Cardiac septum (tissue), 1 donor: ENCODE measurements at regions not wholly inside any gene's neighbourhood (a gene's known extent, or its start where the extent isn't known, plus 50 kb on each side); places are given as distances from the start of the nearest gene placed in this dataset.
"Not testable (repeated sequence)": the region's sequence is repeated elsewhere in the genome, so short reads cannot be mapped to it uniquely, and the experiment has no call there.

Experiments used
- DNase-seq: peaks from one replicate; pipeline ENCODE4 v3.0.0-alpha.2; 2020; ENCODE audit warnings: low spot score
- intact Hi-C: fragments of 100-400 bp; cut with DNase I; formaldehyde crosslinking; loops from one replicate; pipeline ENCODE4 v1.14.0; 2022
- donor health status: DM: no; HTN: no; CAD: no.

DNA sequence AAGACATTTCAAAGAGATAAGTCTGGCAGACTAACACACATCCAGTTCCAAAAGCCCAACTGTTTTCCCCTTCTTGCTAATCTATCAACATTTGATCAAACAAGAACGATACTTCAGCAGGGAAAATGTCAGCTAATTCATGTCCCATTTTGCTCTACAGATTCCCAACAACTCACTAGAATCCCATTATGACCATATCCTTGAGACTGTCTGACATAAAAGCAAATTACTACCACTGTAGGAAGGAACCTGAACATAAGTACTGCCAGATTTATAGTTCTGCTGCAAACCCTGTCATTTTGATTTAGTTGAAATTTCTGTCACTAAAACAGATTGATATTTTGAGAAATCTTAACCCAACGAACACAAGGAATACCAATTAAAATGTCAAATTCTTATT is 193.0 kb upstream of the REG3G start:
- no peak for DNase-seq
- intact Hi-C loops, result no loop called here

DNA sequence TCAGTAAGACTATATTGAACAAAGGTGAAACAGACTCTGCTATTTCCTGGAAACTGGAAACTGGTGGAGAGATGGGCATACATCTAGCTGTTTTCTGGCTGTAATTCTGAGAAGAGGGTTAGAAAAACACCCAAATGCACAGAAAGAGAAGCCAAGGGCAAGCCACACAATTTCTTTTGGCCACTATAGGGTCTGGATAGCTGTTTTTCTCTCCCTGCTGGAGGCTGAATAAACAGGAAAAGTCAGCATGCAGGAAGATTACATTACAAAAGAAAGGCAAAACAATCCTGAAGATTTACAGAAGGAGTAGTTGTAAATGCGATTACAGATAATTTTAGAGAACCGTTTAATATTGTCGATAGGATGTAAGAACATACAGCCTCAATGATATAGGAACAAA is 186.2 kb upstream of the REG3G start:
- intact Hi-C loops, result no loop called here
- DNase-seq, result no peak

DNA sequence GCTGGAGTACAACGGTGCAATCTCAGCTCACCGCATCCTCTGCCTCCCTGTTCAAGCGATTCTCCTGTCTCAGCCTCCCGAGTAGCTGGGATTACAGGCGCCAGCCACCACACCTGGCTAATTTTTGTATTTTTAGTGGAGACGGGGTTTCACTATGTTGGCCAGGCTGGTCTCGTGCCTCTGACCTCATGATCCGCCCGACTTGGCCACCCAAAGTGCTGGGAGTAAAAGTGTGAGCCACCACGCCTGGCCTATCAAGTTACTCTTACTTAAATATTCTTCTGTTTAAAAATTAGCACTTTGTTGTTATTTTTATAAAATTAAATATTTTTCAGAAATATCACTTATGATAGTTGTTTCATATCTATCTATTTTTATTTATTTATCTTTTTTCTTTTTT is 185.2 kb upstream of the REG3G start:
- DNase-seq, intact Hi-C loops: not testable (repeated sequence)

DNA sequence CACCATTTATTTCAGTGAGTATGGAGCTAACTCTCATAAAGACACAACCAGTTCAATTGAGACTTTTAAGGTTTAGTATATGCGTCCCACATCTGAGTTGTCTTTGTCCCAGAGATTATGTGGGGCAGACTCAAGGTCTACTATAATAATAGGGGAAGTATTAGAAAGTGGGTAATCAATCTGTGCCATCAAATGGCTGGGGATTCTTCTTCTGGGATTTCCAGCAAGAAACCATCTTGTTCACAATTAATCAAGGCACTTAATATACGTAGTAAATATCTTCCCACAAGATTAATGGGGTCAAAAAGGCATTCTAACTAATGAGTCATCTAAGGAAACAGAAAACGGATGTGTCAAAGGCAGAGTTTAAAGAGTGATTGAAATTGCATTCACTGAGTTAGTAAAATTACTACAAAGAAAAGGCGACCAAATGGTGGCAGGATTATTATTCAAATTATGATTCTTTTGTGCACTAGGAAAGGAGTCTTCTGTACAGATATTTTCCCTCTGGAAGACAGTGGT is 179.8 kb upstream of the REG3G start:
- intact Hi-C loops, result no loop called here
- DNase-seq, result no peak

DNA sequence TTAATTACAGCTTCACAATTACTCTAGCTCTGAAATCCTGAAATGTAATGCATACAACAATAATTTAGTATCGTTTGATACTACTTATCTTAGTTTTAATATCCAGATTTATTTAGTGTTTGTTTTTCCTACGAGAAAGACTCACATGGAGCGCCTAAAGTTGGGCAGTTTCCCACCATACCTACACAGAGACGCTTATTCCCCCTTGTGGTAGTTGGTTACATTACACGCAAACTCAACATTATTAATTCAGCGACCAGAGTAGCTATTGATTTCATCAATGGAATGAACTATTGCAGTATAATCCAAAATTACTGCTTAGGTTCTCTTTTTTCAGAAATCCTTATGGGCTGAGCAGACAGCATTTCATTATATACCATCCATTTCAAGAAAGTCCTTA is 164.0 kb upstream of the REG3G start:
- intact Hi-C loops, result no loop called here
- no peak for DNase-seq

DNA sequence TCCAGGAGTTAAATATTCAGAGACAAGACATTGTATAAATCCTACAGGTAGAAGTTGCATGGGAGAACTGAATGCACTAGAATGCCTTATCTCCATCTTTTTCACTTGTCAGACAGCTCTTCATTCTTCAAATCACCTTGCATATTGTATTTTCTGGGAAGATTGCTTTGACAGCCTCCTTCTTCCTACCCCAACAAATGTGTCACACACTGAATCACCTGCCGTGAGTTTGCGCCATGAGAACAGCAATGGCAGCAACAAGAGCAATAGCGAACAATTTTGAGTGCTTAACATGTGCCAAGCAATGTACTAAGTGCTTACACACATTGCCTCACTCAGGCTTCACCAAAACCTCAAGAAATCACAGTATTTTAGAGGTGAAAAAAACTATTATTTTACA is 161.3 kb upstream of the REG3G start:
- intact Hi-C loops, result no loop called here
- DNase-seq, result no peak

DNA sequence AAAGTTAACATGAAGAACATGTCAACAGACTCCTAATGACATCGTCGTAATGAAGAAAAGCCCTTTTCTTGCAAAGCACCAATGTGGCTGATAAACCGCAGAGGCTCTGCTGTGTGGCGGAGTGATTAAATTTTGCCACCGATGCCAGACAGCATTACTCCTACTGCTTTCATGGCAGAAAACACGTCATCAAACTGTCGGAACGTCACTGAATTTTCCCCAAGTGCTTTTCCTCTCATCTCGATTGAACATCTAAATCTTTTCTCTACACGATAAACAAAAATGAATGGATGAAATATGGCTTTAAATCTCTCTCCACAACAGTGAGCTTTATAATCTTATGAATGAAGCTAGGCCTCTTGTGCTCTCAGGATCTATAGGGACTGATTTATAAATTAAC is 159.8 kb upstream of the REG3G start:
- DNase-seq, result no peak
- intact Hi-C loops, result no loop called here

DNA sequence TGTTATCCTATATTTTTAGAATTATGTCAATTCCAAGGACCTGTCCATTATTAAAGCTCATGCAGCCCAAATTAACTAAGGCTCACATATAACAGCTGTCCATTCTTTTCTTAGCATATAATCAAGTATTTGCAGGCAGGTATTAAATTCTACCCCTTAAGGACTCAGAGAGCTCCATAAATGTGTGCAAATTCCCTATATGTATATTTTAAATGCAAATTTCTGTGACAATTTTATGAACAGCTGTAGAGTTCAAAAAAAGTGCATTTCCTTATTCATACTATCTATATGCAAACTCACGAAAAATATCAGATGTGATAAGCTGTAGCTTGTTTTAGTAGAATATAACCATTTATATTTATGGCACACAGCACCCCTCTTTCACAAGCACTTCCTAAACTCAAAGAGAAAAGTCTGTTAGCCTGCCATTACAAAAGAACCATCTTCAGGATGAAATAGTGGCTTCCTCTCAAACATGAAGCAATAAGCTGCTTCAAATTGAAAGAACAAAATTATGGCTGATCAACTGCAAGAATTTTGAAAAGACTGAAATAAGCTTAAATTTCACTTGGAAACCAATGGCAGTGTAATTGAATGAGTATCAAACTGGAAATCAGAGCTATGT is 155.0 kb upstream of the REG3G start:
- intact Hi-C loops, result no loop called here
- no peak for DNase-seq

DNA sequence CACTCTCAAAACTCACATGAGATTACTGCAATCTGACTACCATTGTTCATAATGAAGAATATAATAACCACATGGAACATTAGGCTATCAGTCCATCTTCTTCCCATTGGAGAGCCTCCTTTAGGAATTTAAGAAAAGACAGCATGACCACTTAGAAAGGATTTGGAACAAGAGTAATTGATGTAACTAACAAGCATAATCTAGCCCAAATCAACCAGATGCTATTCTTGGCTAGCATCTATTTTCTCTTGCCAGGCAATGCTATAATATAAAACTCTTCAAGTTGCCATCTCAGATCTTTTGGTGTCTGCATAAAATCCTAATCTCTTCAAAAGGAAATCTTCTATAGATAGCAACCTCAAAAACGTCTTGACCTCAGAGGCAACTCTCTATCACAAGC is 152.0 kb upstream of the REG3G start:
- intact Hi-C loops, result no loop called here
- DNase-seq, result no peak

DNA sequence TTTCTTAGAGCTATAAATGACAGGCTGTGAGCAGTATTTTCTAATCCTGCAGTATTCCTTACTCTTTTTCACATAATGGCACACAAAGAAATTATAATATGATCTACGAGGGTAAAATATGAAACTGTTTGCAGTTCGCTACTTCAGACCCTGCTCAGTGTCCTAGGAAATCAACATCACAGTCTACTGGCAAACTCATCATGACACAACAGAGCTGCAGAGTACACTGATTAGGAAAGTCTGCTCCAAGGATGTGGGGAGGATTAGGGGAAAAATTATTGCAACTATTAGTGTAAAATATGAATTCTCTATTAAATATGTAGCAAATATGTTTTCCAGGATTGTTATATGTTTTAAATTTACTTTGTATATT is 149.2 kb upstream of the REG3G start:
- intact Hi-C loops, result no loop called here
- no peak for DNase-seq

DNA sequence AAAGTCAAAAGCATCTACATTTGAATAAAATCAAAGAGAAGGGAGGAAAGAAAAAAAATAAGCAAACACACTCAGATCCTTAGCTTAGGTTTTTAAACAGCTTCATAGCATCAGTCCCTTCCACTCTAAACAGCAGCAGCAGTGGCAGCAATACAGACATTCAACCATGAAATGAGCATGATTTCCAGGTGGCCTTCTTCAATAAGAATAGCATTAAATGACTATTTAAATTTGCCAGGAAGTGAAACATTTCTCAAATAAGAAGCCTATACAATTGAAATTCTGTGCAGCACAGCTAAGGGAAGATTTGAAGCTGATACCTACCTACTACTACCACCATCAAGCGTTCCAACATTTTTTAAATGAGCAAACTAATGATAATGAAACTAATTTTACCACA is 138.1 kb upstream of the REG3G start:
- no peak for DNase-seq
- intact Hi-C loops, result no loop called here

DNA sequence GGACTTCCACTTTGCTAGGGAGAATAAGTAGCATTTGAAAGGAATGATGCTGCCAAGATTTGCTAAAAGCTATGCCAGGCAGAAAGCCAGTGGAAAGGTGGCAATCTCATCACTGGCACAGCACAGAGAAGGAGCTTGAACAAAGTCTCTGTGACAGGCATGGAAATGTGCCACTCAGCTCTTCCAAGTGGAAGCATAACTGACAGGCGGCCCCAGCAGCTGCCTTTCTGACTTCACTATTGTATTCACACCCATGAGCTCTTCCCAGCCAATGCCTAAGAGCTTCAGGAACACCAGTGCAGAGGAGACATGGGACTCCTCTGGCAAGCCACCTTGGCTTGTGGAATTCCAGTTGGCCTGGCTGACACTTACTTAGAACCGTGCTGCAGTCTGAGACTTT is 134.6 kb upstream of the REG3G start:
- no peak for DNase-seq
- intact Hi-C loops, result no loop called here

DNA sequence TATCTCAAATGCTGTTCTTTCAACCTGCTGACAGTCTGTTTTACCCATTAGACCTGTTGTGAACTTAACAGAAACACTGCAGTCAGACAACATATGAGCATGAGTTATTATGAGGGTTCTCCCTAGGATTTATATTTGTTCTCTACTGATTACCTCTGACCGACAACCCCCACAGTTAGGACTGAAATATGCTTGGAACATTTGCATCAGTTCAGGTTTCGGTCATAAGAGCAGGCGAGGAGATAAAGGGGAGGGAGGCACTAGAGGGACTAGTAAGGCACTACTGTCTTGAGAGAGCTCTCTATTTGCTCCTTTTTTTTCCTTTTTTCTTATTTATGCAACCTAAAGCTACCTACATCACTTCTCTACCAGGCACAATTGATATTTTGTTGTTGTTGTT is 133.2 kb upstream of the REG3G start:
- intact Hi-C loops, result no loop called here
- DNase-seq, result no peak

DNA sequence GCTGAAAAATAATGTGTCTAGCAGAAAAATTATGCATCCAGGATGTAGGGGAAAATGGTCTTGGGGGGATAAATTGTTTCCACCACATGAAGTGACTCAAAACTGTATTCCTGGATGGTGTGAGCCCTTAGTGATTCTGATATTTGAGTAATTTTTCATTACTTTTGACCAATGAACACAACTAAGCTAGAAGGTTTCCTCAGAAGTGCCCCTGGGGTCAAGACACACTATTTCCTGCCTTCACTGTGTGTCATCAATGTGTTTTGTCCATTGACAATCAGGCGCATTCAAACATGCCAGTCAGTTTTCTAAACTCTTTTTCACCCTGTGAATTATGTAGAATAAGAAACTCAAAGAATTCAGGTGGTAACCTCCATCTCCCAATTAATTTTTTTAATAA is 130.5 kb upstream of the REG3G start:
- intact Hi-C loops, result no loop called here
- no peak for DNase-seq

DNA sequence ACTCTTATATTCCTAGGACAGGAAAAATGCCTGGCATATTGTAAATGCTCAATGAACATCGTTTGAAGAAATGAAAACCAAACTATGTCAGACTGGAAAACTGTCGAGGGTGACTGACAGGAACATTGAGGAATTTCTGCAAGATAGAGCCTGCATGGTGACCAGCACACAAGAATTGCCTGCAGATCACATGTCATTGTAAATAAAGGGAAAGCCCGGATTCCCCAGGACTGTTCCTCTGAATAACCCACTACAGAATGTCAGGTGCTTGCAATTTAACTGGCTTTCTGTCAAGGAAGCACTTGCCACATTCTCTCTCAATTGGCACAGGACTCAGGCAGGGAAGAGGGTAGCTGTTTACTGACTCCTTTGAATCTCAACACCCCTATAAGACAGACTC is 129.0 kb upstream of the REG3G start:
- intact Hi-C loops, result no loop called here
- DNase-seq, result no peak

DNA sequence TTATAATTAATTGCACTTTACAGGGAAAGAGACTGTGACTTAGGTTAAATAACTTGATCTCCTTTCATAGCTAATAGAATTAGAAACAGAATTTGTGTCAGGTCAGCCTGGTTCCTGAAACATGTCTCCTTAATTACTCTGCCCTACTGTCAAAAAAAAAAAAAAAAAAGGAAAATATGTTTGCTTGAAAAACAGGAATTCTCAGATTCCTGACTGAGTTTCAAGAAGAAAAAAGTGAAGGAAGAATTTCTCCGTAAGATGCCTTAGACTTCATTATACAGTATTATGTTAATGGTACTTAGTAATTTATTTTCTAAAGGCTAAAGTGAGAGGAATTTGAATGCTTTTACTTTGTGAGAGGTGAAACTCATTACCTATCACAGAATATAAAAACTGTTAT is 118.4 kb upstream of the REG3G start:
- DNase-seq, result no peak
- intact Hi-C loops, result no loop called here

DNA sequence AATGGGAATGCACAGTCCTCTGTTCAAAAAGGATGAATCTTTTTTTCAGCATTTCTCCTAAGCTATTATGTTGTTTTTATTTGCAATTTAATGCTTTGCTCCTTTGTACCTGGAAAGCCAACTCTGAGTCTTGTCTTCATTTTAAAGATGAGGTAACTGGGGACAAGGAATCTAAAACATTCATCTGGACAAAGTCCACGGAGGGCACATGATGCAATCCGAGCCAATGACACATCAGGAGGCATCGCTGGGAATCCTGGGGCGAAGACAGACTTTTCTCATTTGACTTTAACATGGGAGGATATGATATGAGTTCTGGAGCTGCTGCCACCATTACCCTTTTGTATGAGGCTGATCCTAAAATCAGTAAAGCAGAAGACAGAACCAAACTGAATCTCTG is 116.5 kb upstream of the REG3G start:
- DNase-seq, result no peak
- intact Hi-C loops, result no loop called here

DNA sequence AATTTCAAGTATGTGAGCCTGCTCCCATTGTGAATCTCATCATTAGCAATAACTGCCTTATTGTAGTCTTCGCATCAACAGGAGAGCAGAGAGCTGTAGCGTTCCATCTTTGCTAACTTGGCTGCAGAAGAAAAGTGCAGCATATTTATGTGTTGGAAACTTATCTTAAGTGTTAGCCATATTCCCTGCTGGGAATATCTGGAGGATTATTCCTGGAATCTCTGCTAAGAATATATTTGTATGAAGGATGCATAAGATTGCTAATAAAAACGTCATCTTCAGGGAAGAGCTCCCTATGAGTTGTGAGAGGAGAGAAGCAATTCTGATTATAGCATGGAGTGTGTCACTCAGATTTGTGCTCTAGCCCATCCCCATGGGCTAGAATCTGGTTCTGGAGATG is 115.1 kb upstream of the REG3G start:
- intact Hi-C loops, result no loop called here
- DNase-seq, result no peak

DNA sequence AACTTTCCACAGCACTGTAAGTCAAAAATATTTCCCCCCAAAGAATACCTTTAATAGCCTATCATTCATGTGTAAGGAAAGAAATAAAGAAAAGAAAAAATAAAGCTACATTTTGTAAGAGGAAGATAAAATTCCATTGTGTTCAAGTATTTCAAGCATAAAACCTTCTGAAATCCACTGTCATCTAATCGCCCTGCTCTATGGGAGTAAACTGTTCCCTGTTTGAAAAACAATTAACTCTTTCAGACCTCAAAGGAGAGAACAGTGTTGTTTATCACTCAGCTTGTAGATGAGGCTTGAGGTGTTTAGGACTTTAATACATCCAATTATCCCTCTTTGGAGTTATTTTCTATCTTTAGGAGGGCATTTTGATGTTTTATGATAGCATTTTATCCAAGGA is 112.2 kb upstream of the REG3G start:
- DNase-seq, result no peak
- intact Hi-C loops, result no loop called here

DNA sequence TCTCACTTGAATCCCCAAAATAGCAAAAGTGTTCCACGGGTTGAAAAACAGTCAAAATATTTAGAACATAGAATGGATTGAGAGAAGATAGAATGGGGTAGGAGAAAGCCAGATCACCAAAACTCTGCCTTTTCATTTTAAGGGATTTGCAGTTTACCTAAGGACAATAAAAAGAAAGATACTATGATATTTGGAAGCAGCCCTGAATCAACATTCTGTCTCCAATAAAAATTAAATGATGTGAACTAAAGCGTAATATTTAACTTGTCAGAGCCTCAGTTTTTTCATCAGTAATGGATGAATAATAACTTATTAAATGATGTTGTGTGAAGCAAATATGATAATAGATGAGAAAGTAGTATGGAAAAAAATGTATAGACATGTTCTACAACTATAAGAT is 100.2 kb upstream of the REG3G start:
- intact Hi-C loops, result no loop called here
- no peak for DNase-seq

DNA sequence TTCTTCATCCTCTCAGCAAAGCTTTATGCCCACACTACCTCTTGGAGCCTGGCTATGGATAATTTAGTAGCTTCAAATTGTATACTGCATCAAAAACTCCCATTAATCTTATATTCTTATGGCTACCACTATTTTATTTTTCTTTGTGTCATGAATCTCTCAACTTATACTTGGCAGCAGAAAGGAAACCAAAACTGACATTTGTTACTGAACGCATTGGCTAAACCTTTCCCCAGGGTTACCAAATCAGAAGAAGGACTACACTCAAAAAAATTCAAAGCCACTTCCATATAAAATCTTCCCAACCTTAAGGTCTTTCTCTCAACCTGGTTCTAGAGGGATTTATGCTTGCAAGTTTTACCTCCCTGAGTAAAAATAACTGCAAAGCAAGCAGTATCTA is 97.0 kb upstream of the REG3G start:
- intact Hi-C loops, result no loop called here
- DNase-seq, result no peak

DNA sequence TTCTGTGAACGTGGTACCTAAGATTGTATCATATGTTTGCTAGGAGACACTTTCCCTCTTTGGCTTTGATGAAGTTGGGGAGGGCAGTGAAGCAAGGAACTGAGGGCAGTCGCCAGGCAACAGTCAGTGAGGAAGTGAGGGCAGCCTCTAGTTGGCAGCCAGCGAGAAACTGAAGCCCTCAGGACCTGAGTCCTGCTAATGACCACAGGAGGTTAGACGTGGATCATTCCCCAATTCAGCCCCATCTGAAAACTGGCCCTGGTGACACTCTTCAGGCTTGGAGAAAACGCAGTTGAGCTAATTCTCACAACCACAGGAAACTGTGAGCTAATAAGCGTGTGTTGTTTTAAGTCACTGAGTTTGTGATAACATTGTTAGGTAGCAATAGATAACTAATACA is 84.5 kb upstream of the REG3G start:
- no peak for DNase-seq
- intact Hi-C loops, result no loop called here
